PFSK-1 (cell line): ENCODE measurements at regions not wholly inside any gene's neighbourhood (a gene's known extent, or its start where the extent isn't known, plus 50 kb on each side); places are given as distances from the start of the nearest gene placed in this dataset.

Experiments
- FOXP2 ChIP-seq: optimal IDR thresholded peaks from 2 replicates; pipeline ENCODE3; 2011; ENCODE audit warnings: borderline replicate concordance, control low read depth, inconsistent platforms; ENCODE audit not compliant: insufficient read depth; ENCODE audit errors: extremely low read length, extremely low read depth
- POLR2AphosphoS5 ChIP-seq: IDR thresholded peaks from 2 replicates; pipeline ENCODE4 v1.6.1; 2012; ENCODE audit warnings: low read depth, mild to moderate bottlenecking, control low read depth, low read length, moderate library complexity
- SIN3A ChIP-seq: IDR thresholded peaks from 2 replicates; pipeline ENCODE4 v1.6.1; 2012; ENCODE audit warnings: mild to moderate bottlenecking, low read length, moderate library complexity, borderline replicate concordance; ENCODE audit not compliant: insufficient read depth
- TAF1 ChIP-seq: IDR thresholded peaks from 2 replicates; pipeline ENCODE4 v1.6.1; 2012; ENCODE audit warnings: low read length, control low read depth, borderline replicate concordance; ENCODE audit not compliant: insufficient read depth
- TF ChIP-seq, protein P1 (sequence below), 2 experiments: IDR thresholded peaks; 2 replicates each; pipeline versions ENCODE4 v1.6.1 to v1.8.0; 2011 to 2012; ENCODE audit warnings: low read depth in 2 of 2, low read length in 2 of 2, control low read depth in 1 of 2, inconsistent platforms in 1 of 2, mild to moderate bottlenecking in 1 of 2, moderate library complexity in 1 of 2; ENCODE audit not compliant: insufficient read depth in 1 of 2

DNA sequence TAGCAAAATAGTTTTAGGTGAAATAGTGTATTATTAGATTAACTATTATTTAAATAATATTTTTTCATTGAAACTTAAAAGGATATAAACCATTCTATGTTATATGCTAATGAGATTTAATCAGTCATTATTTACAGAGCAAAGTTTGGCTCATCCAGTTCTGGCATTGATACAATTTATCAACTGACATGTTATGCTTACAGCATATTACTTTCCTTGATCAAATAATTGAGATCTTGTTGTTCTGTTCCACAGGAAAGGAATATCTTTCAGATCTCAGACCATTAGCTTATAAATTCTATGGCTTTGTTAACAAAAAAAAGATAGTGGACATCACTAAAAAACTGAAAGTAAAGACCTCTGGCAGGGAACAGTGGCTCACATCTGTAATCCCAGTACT is 403.0 kb downstream of the ZFHX3 start:
- TF ChIP-seq FOXP2, result no peak
- TF ChIP-seq POLR2AphosphoS5, result no peak
- no peak for TF ChIP-seq SIN3A
- TF ChIP-seq TAF1, result no peak

DNA sequence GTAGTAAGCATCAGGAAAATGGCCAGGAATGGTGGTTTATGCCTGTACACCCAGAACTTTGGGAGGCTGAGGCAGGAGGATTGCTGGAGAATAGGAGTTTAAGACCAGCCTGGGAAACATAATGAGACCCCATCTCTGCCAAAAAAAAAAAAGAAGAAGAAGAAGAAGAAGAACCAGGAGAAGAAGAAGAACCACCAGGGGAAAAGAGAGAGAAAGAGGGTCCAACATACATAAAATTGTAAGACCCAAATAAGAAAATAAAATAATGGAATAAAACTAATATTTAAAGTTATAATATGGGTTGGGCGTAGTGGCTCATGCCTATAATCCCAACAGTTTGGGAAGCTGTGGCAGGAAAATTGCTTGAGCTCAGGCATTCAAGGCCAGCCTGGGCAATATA is 408.4 kb downstream of the ZFHX3 start:
- no peak for TF ChIP-seq SIN3A
- TF ChIP-seq, protein P1, sequence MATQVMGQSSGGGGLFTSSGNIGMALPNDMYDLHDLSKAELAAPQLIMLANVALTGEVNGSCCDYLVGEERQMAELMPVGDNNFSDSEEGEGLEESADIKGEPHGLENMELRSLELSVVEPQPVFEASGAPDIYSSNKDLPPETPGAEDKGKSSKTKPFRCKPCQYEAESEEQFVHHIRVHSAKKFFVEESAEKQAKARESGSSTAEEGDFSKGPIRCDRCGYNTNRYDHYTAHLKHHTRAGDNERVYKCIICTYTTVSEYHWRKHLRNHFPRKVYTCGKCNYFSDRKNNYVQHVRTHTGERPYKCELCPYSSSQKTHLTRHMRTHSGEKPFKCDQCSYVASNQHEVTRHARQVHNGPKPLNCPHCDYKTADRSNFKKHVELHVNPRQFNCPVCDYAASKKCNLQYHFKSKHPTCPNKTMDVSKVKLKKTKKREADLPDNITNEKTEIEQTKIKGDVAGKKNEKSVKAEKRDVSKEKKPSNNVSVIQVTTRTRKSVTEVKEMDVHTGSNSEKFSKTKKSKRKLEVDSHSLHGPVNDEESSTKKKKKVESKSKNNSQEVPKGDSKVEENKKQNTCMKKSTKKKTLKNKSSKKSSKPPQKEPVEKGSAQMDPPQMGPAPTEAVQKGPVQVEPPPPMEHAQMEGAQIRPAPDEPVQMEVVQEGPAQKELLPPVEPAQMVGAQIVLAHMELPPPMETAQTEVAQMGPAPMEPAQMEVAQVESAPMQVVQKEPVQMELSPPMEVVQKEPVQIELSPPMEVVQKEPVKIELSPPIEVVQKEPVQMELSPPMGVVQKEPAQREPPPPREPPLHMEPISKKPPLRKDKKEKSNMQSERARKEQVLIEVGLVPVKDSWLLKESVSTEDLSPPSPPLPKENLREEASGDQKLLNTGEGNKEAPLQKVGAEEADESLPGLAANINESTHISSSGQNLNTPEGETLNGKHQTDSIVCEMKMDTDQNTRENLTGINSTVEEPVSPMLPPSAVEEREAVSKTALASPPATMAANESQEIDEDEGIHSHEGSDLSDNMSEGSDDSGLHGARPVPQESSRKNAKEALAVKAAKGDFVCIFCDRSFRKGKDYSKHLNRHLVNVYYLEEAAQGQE (IDR thresholded peaks at IDR 0.05; ENCODE audit: insufficient read depth in 1 of 2, low read depth in 2 of 2, low read length in 2 of 2), result no peak
- TF ChIP-seq POLR2AphosphoS5, result no peak
- no peak for TF ChIP-seq FOXP2
- TF ChIP-seq TAF1, result no peak

GRCh38 chr16:72637306-72637705 is 410.6 kb downstream of the ZFHX3 start:
- TF ChIP-seq TAF1 (no peak), POLR2AphosphoS5 (no peak), FOXP2 (no peak), SIN3A (no peak)
- TF ChIP-seq, protein P1 (IDR thresholded peaks at IDR 0.05; ENCODE audit: insufficient read depth in 1 of 2, low read depth in 2 of 2, low read length in 2 of 2), result no peak

GRCh38 chr16:72635694-72636093 is 412.2 kb downstream of the ZFHX3 start:
- no peak for TF ChIP-seq TAF1
- no peak for TF ChIP-seq FOXP2
- TF ChIP-seq POLR2AphosphoS5, result no peak
- TF ChIP-seq SIN3A, result no peak
- TF ChIP-seq, protein P1 (IDR thresholded peaks at IDR 0.05; ENCODE audit: insufficient read depth in 1 of 2, low read depth in 2 of 2, low read length in 2 of 2), result no peak

- TF ChIP-seq FOXP2, result no peak
- TF ChIP-seq, protein P1 (IDR thresholded peaks at IDR 0.05; ENCODE audit: insufficient read depth in 1 of 2, low read depth in 2 of 2, low read length in 2 of 2), result no peak
- no peak for TF ChIP-seq TAF1
- TF ChIP-seq SIN3A, result no peak
- TF ChIP-seq POLR2AphosphoS5, result no peak
These were observed 412.8 kb downstream of the ZFHX3 start for GRCh38 chr16:72635104-72635503.

DNA sequence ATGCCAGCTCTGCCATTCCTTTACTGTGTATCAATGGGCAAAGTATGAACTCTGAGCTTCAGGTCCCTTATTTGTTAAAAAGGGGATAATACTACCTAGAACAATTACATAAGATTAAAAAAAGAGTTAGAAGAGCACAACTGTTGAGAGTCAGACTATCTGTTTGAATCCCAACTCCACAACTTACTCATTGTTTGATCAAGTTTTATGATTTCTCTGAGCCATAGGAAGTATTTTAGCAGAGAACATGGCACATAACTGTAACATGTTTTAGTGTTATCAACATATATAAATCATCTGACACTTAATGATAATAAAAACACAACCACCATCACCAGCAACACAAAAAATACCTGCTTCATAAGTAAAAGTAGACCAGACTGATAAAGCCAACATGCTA is 421.3 kb downstream of the ZFHX3 start:
- TF ChIP-seq, protein P1 (IDR thresholded peaks at IDR 0.05; ENCODE audit: insufficient read depth in 1 of 2, low read depth in 2 of 2, low read length in 2 of 2), result no peak
- TF ChIP-seq POLR2AphosphoS5 (no peak), FOXP2 (no peak), TAF1 (no peak), SIN3A (no peak)
